NCI-H146 treated with DMSO at 0.1 percent for 48 hours (cell line): ENCODE measurements at regions not wholly inside any gene's neighbourhood (a gene's known extent, or its start where the extent isn't known, plus 50 kb on each side); places are given as distances from the start of the nearest gene placed in this dataset.
"Not testable (repeated sequence)": the region's sequence is repeated elsewhere in the genome, so short reads cannot be mapped to it uniquely, and the experiment has no call there.

ENCODE experiments used
- DNase-seq: peaks from one replicate; lab custom pipeline; 2025; ENCODE audit not compliant: unreplicated experiment; lab: John Stamatoyannopoulos, UW

- DNase-seq, result no peak
These were observed 1277.0 kb downstream of the TMEM121 start for GRCh38 chr14:106803379-106803778.

DNA sequence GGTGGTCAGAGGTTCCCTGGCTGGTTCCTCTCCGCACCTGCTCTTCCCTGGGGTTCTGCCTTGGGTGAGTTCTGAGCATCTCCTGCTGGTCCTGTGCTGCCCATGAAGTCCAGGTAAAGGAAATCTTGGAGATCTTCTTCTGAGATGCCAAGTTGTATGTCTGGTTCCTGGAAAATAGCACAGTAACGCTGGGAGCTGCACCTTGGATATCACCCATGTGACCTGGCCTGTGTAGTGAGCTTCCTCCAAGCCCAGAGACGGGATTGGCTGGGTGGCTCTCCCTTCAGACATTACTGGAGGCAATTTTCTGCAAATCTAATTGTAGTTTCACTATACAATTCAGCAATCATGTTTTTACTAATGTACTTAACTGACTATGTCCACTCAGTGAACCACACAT is 1281.1 kb downstream of the TMEM121 start:
- DNase-seq, result no peak

DNA sequence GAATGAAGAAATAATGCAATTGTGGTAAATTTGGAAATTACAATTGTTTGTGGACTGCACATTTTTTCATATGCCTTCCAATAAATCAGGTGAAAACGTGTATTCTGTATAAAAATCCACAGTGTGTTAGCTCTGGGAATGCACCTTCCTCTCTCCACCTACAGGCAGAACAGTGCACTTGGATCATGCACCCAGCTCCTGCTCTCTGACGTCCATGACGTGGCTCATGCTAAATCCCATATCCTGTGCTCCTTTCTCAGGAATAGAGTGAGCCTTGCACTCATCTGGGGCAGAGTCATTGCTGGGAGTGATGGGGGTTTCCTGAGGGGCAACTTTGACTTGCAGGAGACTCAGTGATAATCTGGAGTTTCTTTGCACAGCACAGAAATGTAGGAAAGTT is 1282.1 kb downstream of the TMEM121 start:
- no peak for DNase-seq

DNA sequence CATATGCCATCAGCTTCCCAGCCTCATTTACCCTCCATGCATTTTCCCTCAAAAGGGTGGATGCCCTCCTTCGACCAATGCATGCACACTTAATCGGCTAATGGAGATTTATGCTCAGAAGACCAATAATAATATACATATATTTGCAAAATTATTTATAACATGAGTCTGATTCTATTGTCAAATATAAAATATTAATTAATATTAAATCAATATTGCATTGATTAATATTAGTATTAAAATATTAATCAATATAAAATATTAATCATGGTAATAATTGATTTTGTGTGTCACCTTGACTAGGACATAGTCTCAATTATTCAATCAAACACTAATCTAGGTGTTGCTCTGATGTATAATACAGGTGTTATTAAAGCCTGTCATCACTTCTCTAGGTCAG is 1282.5 kb downstream of the TMEM121 start:
- no peak for DNase-seq

DNA sequence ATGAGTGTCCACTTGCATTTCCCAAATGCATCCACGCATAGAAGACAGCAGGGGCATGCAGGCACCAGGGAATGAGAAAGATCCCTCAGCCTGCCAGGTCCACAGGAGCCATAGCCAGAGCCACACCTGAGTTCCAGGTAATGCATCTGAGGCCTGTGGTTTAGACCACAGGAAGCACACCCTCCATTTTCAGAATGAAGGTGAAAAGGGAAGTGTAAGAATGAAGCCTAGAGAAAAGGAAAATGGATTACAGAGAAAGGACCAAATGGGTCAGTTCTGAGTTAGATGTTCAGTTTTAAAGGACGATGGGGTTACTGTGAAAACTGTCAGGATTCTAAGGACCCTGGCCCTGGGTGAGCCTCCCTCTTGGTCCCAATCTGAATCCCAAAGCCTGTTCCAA is 1283.2 kb downstream of the TMEM121 start:
- no peak for DNase-seq

- DNase-seq, result not testable (repeated sequence)
These were observed 1283.8 kb downstream of the TMEM121 start for GRCh38 chr14:106810168-106810567.

DNA sequence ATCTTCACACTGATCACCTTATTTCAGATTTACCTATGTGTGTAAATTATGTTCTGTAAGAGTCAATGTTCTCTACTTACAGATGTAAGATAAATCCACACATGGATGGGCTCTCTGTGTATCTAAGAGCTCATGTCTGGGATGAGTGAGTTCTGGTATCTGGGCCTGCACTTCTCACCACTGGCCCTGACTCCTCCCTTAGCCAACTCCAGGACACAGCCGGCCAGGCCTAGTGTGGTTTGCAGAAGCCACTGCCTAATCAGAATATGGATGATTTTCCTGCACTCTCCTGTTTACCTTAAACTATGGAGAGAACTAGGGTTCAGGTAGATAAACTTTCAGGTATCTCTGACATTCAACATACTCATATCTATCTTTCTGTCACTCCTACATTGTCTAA is 1284.8 kb downstream of the TMEM121 start:
- no peak for DNase-seq

DNA sequence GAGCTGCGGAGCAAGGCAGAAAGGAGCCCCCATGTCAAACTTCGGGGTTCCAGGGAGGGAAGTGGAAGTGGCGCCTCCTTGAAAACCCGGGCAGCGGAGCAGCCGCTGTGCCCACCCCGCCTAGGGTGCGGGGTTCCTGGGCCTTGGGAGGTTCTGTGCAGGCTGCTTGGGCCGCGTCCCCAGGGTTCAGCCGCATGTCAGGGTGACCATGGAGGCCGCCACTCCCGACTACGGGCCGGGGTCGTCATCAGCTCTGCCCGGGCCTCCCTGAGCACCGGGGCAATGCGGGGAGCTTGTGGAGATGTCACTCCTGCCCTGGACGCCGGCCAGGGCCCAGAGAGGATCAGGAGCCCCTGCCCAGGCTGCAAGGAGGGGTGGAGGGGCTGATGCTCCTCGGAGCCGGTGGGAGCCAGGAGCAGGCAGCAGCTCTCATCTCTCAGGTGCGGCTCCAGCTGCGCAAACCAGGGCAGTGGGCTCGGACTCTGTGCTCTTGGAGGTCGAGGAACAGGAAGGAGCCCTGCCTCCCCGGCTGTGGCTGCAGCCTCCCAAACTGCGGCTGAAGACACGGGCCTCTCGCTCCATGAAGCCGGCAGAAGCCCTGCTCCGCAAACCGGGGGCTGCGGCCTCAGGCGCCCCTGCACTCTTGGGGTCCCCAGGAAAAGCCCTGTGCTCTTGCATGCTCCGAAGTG is 1286.5 kb downstream of the TMEM121 start:
- no peak for DNase-seq

DNA sequence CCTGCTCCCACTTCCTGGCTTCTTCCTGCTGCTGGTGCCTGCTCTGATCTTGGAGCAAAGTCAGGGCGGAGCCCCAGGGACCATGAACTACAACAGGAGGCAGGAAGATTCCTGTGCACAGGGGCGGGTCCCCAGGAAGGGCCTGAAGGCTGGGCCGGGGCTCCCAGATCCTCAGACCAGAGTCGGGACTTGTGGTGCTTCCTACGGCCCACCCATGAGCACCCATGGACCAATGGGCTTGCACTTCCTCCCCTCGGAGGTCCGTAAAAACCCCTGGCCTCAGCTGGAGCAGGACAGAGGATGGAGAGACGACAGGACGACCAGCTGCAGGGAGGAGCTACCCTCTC is 1287.1 kb downstream of the TMEM121 start:
- DNase-seq, result no peak

DNA sequence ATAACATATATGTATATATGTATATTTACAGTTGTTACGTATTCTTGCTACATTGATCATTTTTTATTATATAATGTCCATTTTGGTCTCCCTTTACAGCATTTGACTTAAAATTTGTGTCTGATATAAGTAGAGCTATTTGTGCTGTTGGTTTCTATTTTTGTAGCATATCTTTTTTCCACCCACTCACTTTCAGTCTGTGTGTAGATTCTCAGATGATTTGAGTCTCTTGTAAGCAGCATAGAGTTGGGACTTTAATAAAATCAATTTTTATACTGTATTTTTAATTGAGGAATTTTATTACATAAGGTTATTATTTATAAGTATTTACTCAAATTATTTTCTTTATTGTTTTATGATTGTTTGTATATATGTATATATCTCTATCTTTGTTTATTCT is 1293.7 kb downstream of the TMEM121 start:
- DNase-seq, result no peak

- no peak for DNase-seq
These were observed 1294.7 kb downstream of the TMEM121 start for GRCh38 chr14:106821119-106821518.

- no peak for DNase-seq
These were observed 1296.5 kb downstream of the TMEM121 start for GRCh38 chr14:106822905-106823304.

DNA sequence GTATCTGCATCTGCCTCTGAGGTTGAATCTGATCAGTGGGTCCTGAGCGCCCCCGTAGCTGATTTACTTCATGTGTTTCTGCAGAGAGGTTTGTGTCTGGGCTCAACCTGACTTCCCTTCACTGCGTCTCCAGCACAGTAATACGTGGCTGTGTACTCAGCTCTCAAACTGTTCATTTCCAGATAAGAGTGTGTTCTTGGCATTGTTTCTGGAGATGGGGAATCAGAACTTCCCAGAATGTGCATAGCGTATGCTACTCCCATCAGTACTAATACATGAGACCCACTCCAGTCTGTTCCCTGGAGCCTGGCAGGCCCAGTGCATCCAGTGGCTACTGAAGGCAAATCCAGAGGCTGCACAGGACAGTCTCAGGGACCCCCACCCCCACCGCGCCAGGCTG is 1297.2 kb downstream of the TMEM121 start:
- DNase-seq, result no peak

- no peak for DNase-seq
These were observed 1300.5 kb downstream of the TMEM121 start for GRCh38 chr14:106826833-106827369.

- no peak for DNase-seq
These were observed 1304.9 kb downstream of the TMEM121 start for GRCh38 chr14:106831322-106831720.

GRCh38 chr14:106837870-106838269 is 1311.5 kb downstream of the TMEM121 start:
- no peak for DNase-seq

DNA sequence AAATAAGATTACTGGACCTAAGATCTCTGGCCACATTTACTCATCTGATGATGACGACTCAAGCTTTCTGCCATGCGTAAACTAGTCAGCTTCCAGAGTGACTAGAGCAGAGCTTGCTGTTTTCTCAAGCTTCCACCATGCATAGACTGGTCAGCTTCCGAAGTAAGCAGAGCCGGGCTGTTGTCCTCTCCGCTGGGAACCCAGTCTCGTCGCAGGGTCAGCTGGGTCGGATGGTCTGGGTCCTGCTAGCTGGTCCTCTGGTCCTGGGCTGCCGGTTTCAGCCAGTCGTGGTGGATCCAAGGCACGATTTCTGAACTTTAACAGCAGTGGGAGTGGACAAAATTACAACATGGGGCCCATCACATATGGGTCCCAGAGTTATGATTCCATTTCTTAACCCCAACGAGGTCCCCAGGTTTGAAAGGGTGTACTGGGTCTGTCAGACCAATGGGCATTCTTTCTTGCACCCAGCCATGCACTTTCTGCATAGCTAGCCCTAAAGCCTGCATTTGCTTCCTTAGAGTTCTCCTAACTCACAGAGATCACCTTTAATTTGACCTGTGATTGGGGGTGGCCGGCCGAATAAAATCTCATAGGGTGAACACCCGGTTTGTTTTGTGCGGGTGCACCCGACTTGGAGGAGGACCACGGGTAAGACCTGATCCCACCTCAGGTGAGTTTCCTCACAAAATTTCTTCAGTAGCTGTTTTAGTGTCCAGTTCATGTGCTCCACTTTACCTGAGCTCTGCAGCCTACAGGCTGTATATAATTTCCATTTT is 1312.8 kb downstream of the TMEM121 start:
- no peak for DNase-seq

GRCh38 chr14:106840258-106840657 is 1313.9 kb downstream of the TMEM121 start:
- no peak for DNase-seq

GRCh38 chr14:106840991-106841390 is 1314.6 kb downstream of the TMEM121 start:
- DNase-seq, result no peak

DNA sequence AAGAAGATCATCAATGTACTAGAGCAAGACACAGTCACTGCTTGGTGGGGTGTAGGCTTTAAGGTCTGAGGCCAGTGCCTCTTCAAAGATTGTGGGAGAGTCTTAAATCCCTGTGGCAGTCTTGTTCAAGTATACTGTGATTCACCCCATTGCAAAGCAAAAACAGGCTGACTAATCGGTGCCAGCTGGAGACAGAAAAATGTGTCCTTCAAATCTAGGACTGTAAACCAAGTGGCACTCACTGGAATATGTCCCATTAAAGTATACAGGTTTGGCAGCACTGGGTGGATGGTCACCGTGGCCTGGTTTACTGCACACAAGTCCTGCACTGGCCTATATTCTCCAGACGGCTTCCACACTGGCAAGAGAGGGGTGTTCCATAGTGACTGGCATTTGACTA is 1315.3 kb downstream of the TMEM121 start:
- no peak for DNase-seq

DNA sequence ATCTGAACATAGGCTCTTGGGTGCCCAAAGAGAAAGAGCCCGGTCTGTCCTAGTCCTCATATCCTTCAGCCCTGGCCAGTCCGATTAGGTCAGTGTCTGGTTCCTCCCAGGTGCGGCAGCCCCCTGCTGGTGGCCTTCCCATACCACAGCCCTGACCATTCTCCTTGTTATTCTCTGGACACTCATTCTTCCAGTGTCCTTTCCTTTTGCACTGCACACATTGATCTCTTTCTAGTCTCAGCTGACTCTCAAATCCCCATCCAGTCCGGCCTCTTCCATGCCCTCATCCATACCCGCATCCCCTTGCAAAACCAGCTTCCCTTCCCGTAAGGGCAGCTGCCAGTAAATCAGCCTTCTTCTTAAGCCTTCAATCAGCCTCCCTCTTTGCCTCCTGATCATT is 1316.3 kb downstream of the TMEM121 start:
- no peak for DNase-seq

GRCh38 chr14:106843386-106843785 is 1317.0 kb downstream of the TMEM121 start:
- DNase-seq, result no peak
